Right lung (tissue), 2 donors: ENCODE measurements at regions not wholly inside any gene's neighbourhood (a gene's known extent, or its start where the extent isn't known, plus 50 kb on each side); places are given as distances from the start of the nearest gene placed in this dataset.

Experiments
- DNase-seq, 2 donors: peaks; one replicate each; pipeline ENCODE4 v3.0.0-alpha.2; 2013

- no peak for DNase-seq
These were observed 210.1 kb upstream of the SLC24A2 start for GRCh38 chr9:19998823-19999455.

GRCh38 chr9:19998153-19998552, 209.3 kb upstream of the SLC24A2 start:
- DNase-seq = no peak

- no peak for DNase-seq
These were observed 206.8 kb upstream of the SLC24A2 start for GRCh38 chr9:19995619-19996018.

GRCh38 chr9:19994296-19994695, 205.5 kb upstream of the SLC24A2 start:
- DNase-seq = no peak

GRCh38 chr9:19992556-19992955, 203.7 kb upstream of the SLC24A2 start:
- DNase-seq = no peak

- DNase-seq = no peak
These were observed 200.4 kb upstream of the SLC24A2 start for GRCh38 chr9:19989213-19989612.

- no peak for DNase-seq
These were observed 199.4 kb upstream of the SLC24A2 start for GRCh38 chr9:19988281-19988680.

GRCh38 chr9:19985081-19985480, 196.2 kb upstream of the SLC24A2 start:
- DNase-seq = no peak

GRCh38 chr9:19976226-19976625, 187.4 kb upstream of the SLC24A2 start:
- no peak for DNase-seq

- DNase-seq = no peak
These were observed 186.7 kb upstream of the SLC24A2 start for GRCh38 chr9:19975499-19975898.

- DNase-seq = no peak
These were observed 180.9 kb upstream of the SLC24A2 start for GRCh38 chr9:19969721-19970120.

GRCh38 chr9:19967888-19968459, 179.1 kb upstream of the SLC24A2 start:
- DNase-seq = no peak

GRCh38 chr9:19967216-19967887, 178.5 kb upstream of the SLC24A2 start:
- DNase-seq = peak in 1 of 2 donors; percentile 21

- no peak for DNase-seq
These were observed 176.5 kb upstream of the SLC24A2 start for GRCh38 chr9:19965336-19965735.

GRCh38 chr9:19947996-19948395, 159.2 kb upstream of the SLC24A2 start:
- peak in 1 of 2 donors; percentile 34 for DNase-seq

- DNase-seq = no peak
These were observed 157.7 kb upstream of the SLC24A2 start for GRCh38 chr9:19946441-19947109.

- no peak for DNase-seq
These were observed 153.0 kb upstream of the SLC24A2 start for GRCh38 chr9:19941874-19942273.

GRCh38 chr9:19940811-19941535, 152.1 kb upstream of the SLC24A2 start:
- DNase-seq = no peak

- no peak for DNase-seq
These were observed 151.0 kb upstream of the SLC24A2 start for GRCh38 chr9:19939734-19940278.

- no peak for DNase-seq
These were observed 150.3 kb upstream of the SLC24A2 start for GRCh38 chr9:19938990-19939733.

- no peak for DNase-seq
These were observed 148.3 kb upstream of the SLC24A2 start for GRCh38 chr9:19937121-19937520.
